ENCODE measurements at regions not wholly inside any gene's neighbourhood (a gene's known extent, or its start where the extent isn't known, plus 50 kb on each side); places are given as distances from the start of the nearest gene placed in this dataset.

DNA sequence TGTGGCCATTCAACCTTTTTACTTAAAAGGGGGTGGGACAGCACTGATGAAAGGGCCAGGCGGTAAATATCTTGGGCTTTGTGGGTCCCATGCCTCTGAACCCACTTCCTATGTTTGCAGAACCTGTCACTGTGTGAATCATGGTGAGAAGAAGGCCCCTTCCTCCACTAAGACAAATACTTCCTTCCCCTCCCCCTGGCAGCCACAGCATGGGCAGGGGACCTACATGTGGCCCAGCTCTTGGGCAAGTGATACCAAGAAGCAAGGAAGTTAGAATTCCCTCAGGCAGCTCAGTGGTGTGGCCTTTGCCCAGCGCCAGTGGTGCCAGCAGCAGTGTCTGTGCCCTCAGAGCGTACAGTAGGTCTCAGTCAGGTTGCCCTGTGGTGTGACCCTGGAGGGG lies 168.6 kb downstream of the TRIM33 start:
- H3K27me3 ChIP-seq (ENCODE audit: control insufficient read depth, insufficient read depth, low read length), result peaks cover 2% of the 10 kb centered on the region
- TF ChIP-seq, protein P1, sequence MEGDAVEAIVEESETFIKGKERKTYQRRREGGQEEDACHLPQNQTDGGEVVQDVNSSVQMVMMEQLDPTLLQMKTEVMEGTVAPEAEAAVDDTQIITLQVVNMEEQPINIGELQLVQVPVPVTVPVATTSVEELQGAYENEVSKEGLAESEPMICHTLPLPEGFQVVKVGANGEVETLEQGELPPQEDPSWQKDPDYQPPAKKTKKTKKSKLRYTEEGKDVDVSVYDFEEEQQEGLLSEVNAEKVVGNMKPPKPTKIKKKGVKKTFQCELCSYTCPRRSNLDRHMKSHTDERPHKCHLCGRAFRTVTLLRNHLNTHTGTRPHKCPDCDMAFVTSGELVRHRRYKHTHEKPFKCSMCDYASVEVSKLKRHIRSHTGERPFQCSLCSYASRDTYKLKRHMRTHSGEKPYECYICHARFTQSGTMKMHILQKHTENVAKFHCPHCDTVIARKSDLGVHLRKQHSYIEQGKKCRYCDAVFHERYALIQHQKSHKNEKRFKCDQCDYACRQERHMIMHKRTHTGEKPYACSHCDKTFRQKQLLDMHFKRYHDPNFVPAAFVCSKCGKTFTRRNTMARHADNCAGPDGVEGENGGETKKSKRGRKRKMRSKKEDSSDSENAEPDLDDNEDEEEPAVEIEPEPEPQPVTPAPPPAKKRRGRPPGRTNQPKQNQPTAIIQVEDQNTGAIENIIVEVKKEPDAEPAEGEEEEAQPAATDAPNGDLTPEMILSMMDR (IDR thresholded peaks at IDR 0.05; ENCODE audit: insufficient read depth, low read length, poor library complexity, severe bottlenecking), result no peak
- no peak overlapping the region for H3K4me3 ChIP-seq (ENCODE audit: low read depth, low read length)
- no peaks in the 10 kb centered on the region for H3K36me3 ChIP-seq (ENCODE audit: control insufficient read depth, insufficient read depth, low read length)
- no peak for DNase-seq (ENCODE audit: low read depth)

DNA sequence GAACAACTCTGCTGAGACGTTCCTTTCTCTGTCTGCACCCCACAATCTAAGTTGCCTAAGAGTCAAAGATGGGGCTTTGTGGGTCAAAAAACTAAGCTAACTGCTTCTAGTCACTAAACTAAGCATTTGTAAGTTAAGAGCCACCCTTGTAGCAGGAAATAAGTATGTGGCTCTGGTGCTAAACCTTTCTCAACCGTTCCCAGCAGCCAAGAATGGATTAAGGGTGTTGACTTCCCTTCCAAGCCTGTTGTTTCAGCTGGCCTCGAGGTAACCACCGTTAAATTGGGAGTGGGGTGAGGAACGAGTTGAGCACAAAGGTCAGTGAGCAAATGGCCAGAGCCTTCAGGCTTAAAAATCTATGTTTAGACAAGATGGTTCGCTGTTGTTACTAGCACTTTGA lies 169.1 kb downstream of the TRIM33 start:
- Histone ChIP-seq H3K27me3 (ENCODE audit: control insufficient read depth, insufficient read depth, low read length) (peaks cover 2% of the 10 kb centered on the region), H3K4me3 (ENCODE audit: low read depth, low read length) (no peak overlapping the region), H3K36me3 (ENCODE audit: control insufficient read depth, insufficient read depth, low read length) (no peaks in the 10 kb centered on the region)
- peak; percentile 60 for DNase-seq (ENCODE audit: low read depth)
- TF ChIP-seq, protein P1 (IDR thresholded peaks at IDR 0.05; ENCODE audit: insufficient read depth, low read length, poor library complexity, severe bottlenecking), result no peak

DNA sequence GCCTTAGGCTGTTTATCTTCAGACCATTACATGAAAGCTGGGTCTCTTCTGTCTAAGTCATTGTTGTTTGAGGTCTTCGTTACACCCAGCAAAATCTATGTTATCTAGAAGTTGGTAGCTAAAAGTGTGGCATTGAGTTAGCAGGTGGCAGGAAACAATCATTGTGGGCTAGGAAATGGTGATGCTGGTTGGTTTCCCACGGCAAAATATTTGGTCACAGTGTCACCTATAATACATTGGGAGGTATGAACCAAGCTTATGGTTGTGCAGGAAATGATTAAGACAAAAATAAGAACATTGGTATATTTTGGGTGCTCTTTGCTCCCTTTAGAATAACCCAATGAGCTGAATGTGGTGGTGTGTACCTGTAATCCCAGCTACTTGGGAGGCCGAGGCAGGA lies 169.7 kb downstream of the TRIM33 start:
- DNase-seq (ENCODE audit: low read depth), result no peak
- Histone ChIP-seq H3K4me3 (ENCODE audit: low read depth, low read length) (no peak overlapping the region), H3K27me3 (ENCODE audit: control insufficient read depth, insufficient read depth, low read length) (peaks cover 2% of the 10 kb centered on the region), H3K36me3 (ENCODE audit: control insufficient read depth, insufficient read depth, low read length) (no peaks in the 10 kb centered on the region)
- TF ChIP-seq, protein P1 (IDR thresholded peaks at IDR 0.05; ENCODE audit: insufficient read depth, low read length, poor library complexity, severe bottlenecking), result no peak

DNA sequence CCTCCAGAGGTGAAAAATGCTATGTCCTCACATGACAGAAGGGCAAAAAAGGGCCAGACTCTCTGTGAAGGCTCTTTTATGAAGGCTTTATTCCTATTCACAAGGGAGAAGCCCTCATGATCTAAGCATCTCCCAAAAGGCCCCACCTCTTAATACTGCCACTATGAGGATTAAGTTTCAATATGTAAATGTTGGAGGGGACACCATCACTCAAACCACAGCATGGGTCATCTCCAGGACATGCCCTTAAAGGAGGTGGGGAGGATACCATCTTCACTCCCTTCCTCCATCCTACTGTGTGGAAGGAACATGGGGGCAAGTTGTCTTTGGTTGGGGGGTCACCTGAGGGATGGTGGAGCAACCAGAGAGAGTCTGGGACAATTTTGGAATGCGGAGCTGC lies 170.1 kb downstream of the TRIM33 start:
- no peak for DNase-seq (ENCODE audit: low read depth)
- no peaks in the 10 kb centered on the region for H3K36me3 ChIP-seq (ENCODE audit: control insufficient read depth, insufficient read depth, low read length)
- peaks cover 2% of the 10 kb centered on the region for H3K27me3 ChIP-seq (ENCODE audit: control insufficient read depth, insufficient read depth, low read length)
- H3K4me3 ChIP-seq (ENCODE audit: low read depth, low read length), result no peak overlapping the region
- TF ChIP-seq, protein P1 (IDR thresholded peaks at IDR 0.05; ENCODE audit: insufficient read depth, low read length, poor library complexity, severe bottlenecking), result no peak

DNA sequence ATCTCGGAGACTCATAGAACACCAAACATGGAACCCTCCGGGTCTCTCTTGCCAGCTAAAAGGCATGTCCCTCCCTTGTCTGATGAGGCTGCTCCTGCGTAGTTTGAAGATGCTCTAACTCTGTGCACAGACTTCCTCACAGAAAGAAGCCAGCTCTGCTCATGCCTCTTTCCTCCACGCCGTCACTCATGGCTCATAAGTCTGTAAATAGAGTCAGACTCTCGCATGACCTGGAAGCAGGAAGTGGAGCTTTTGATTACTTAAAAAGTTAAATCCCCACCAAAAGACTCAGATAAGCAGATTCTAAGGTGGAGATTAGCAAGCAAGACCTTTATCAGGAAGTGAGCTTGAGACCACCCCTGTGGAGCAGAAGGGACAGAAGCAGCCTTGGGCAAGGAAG lies 171.6 kb downstream of the TRIM33 start:
- no peak overlapping the region for H3K4me3 ChIP-seq (ENCODE audit: low read depth, low read length)
- TF ChIP-seq, protein P1 (IDR thresholded peaks at IDR 0.05; ENCODE audit: insufficient read depth, low read length, poor library complexity, severe bottlenecking), result no peak
- no peak for DNase-seq (ENCODE audit: low read depth)

DNA sequence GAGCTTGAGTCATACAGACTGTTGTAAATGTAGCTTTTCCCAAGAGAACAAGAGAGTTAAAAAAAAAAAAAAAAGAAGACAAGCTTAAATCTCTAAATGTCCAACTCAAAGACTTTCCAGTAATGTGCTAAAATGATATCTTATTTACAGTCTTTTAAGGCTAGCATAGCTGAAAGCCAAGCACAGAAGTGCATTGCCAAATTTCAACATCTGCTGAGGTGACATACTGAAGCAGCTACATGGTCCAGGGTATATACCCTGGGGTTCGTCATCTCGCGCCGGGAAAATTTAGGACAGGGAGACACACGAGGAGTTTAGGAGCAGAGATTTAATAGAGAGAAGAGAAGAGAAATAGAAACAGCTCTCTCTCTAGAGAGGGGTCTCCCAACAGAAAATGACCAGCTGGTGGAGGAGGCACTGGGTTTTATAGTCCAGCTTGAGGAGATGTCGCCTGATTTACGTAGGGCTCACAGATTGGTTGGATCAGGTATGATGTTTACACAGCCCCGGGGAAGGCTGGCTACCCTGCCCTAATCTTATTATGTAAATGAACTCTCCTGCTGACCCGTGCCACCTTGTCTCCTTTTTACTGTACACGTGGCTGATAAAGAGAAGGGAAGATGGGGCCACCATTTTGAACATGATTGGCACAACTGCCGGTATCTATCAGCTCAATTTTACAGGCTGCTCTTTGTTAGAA lies 172.7 kb downstream of the TRIM33 start:
- DNase-seq (ENCODE audit: low read depth), result no peak
- Histone ChIP-seq H3K36me3 (ENCODE audit: control insufficient read depth, insufficient read depth, low read length) (no peaks in the 10 kb centered on the region), H3K4me3 (ENCODE audit: low read depth, low read length) (no peak overlapping the region), H3K27me3 (ENCODE audit: control insufficient read depth, insufficient read depth, low read length) (peaks cover 2% of the 10 kb centered on the region)
- TF ChIP-seq, protein P1 (IDR thresholded peaks at IDR 0.05; ENCODE audit: insufficient read depth, low read length, poor library complexity, severe bottlenecking), result no peak

More for the DNA sequence above, 171.6 kb downstream of the TRIM33 start:
- H3K27me3 ChIP-seq (ENCODE audit: control insufficient read depth, insufficient read depth, low read length), result peaks cover 2% of the 10 kb centered on the region
- no peaks in the 10 kb centered on the region for H3K36me3 ChIP-seq (ENCODE audit: control insufficient read depth, insufficient read depth, low read length)
